ENCODE measurements at regions not wholly inside any gene's neighbourhood (a gene's known extent, or its start where the extent isn't known, plus 50 kb on each side); places are given as distances from the start of the nearest gene placed in this dataset.

- no peak for DNase-seq (ENCODE audit: low spot score)
Measured at GRCh38 chr21:25329227-25329825, 278.0 kb downstream of the MRPL39 start.

- no peak for DNase-seq (ENCODE audit: low spot score)
Measured at GRCh38 chr21:25328736-25329135, 278.5 kb downstream of the MRPL39 start.

GRCh38 chr21:25326181-25326580, 281.1 kb downstream of the MRPL39 start:
- no peak for DNase-seq (ENCODE audit: low spot score)

GRCh38 chr21:25324666-25325065, 282.6 kb downstream of the MRPL39 start:
- DNase-seq (ENCODE audit: low spot score) = no peak

GRCh38 chr21:25323356-25323949, 283.8 kb downstream of the MRPL39 start:
- no peak for DNase-seq (ENCODE audit: low spot score)

GRCh38 chr21:25314247-25314646, 293.0 kb downstream of the MRPL39 start:
- no peak for DNase-seq (ENCODE audit: low spot score)

- no peak for DNase-seq (ENCODE audit: low spot score)
Measured at GRCh38 chr21:25313829-25314228, 293.5 kb downstream of the MRPL39 start.

- DNase-seq (ENCODE audit: low spot score) = no peak
Measured at GRCh38 chr21:25307489-25307888, 299.8 kb downstream of the MRPL39 start.

- DNase-seq (ENCODE audit: low spot score) = no peak
Measured at GRCh38 chr21:25304611-25305010, 302.7 kb downstream of the MRPL39 start.

- DNase-seq (ENCODE audit: low spot score) = no peak
Measured at GRCh38 chr21:25300632-25301031, 306.6 kb downstream of the MRPL39 start.

- no peak for DNase-seq (ENCODE audit: low spot score)
Measured at GRCh38 chr21:25298512-25299491, 308.5 kb downstream of the MRPL39 start.

GRCh38 chr21:25297117-25297516, 310.2 kb downstream of the MRPL39 start:
- DNase-seq (ENCODE audit: low spot score) = no peak

- DNase-seq (ENCODE audit: low spot score) = no peak
Measured at GRCh38 chr21:25296252-25296651, 311.0 kb downstream of the MRPL39 start.

- DNase-seq (ENCODE audit: low spot score) = no peak
Measured at GRCh38 chr21:25292396-25292795, 314.9 kb downstream of the MRPL39 start.

- DNase-seq (ENCODE audit: low spot score) = no peak
Measured at GRCh38 chr21:25283720-25284119, 323.6 kb downstream of the MRPL39 start.

- DNase-seq (ENCODE audit: low spot score) = no peak
Measured at GRCh38 chr21:25281134-25281533, 326.1 kb downstream of the MRPL39 start.

GRCh38 chr21:25280061-25280460, 327.2 kb downstream of the MRPL39 start:
- DNase-seq (ENCODE audit: low spot score) = no peak

GRCh38 chr21:25273959-25274358, 333.3 kb downstream of the MRPL39 start:
- DNase-seq (ENCODE audit: low spot score) = no peak

GRCh38 chr21:25254491-25255174, 352.6 kb downstream of the MRPL39 start:
- DNase-seq (ENCODE audit: low spot score) = no peak

GRCh38 chr21:25246546-25246945, 360.7 kb downstream of the MRPL39 start:
- DNase-seq (ENCODE audit: low spot score) = no peak

- no peak for DNase-seq (ENCODE audit: low spot score)
Measured at GRCh38 chr21:25244735-25245134, 362.5 kb downstream of the MRPL39 start.

- DNase-seq (ENCODE audit: low spot score) = no peak
Measured at GRCh38 chr21:25243808-25244207, 363.5 kb downstream of the MRPL39 start.

All from HuH-7 (cell line).